Parathyroid adenoma (tissue), 2 donors: ENCODE measurements at regions not wholly inside any gene's neighbourhood (a gene's known extent, or its start where the extent isn't known, plus 50 kb on each side); places are given as distances from the start of the nearest gene placed in this dataset.

Experiments used
- H2AFZ ChIP-seq: fragments of 300-600 bp; sonication (generic); one replicate; pipeline ENCODE4 v1.7.0; 2017; ENCODE audit warnings: antibody characterized with exemption, mild to moderate bottlenecking
- H3K27ac ChIP-seq: fragments of 300-600 bp; sonication (generic); one replicate; pipeline ENCODE4 v1.7.0; 2017
- H3K27me3 ChIP-seq: fragments of 300-600 bp; sonication (generic); one replicate; pipeline ENCODE4 v1.7.0; 2017; ENCODE audit warnings: low read length; ENCODE audit not compliant: control insufficient read depth, insufficient read depth
- H3K36me3 ChIP-seq: fragments of 300-600 bp; sonication (generic); one replicate; pipeline ENCODE4 v1.7.0; 2017; ENCODE audit warnings: low read length; ENCODE audit not compliant: control insufficient read depth, insufficient read depth
- H3K4me1 ChIP-seq: fragments of 300-600 bp; sonication (generic); one replicate; pipeline ENCODE4 v1.7.0; 2017; ENCODE audit warnings: control low read depth
- H3K4me2 ChIP-seq: fragments of 300-600 bp; sonication (generic); one replicate; pipeline ENCODE4 v1.7.0; 2017; ENCODE audit warnings: low read length
- H3K4me3 ChIP-seq: fragments of 300-600 bp; sonication (generic); one replicate; pipeline ENCODE4 v1.7.0; 2017; ENCODE audit warnings: low read depth, low read length
- H3K79me2 ChIP-seq: fragments of 300-600 bp; sonication (generic); one replicate; pipeline ENCODE4 v1.7.0; 2017; ENCODE audit warnings: control low read depth
- H3K9ac ChIP-seq: fragments of 300-600 bp; sonication (generic); one replicate; pipeline ENCODE4 v1.7.0; 2017; ENCODE audit warnings: mild to moderate bottlenecking
- H3K9me3 ChIP-seq: fragments of 300-600 bp; sonication (generic); one replicate; pipeline ENCODE4 v1.7.0; 2017; ENCODE audit warnings: low read length; ENCODE audit not compliant: control insufficient read depth
- CTCF ChIP-seq: fragments of 300-600 bp; sonication (generic); IDR thresholded peaks from one replicate; pipeline ENCODE4 v1.7.0; 2017; ENCODE audit warnings: antibody characterized with exemption, mild to moderate bottlenecking
- donor health status: primary hyperparathyroidism.

GRCh38 chr6:40849546-40849945, 189.5 kb downstream of the UNC5CL start:
- Histone ChIP-seq H3K36me3 (no peaks in the 10 kb centered on the region), H3K4me2 (no peak overlapping the region), H3K9me3 (no peaks in the 10 kb centered on the region), H3K9ac (no peak overlapping the region), H3K27me3 (no peaks in the 10 kb centered on the region), H3K79me2 (no peaks in the 10 kb centered on the region), H3K27ac (no peak overlapping the region), H3K4me3 (no peak overlapping the region), H3K4me1 (no peaks in the 10 kb centered on the region), H2AFZ (no peak overlapping the region)
- TF ChIP-seq CTCF, result no peak

GRCh38 chr6:40848868-40849514, 190.0 kb downstream of the UNC5CL start:
- Histone ChIP-seq H3K9ac (no peak overlapping the region), H3K4me2 (no peak overlapping the region), H3K4me3 (no peak overlapping the region), H3K79me2 (no peaks in the 10 kb centered on the region), H3K27ac (no peak overlapping the region), H3K4me1 (no peaks in the 10 kb centered on the region), H3K36me3 (no peaks in the 10 kb centered on the region), H3K9me3 (no peaks in the 10 kb centered on the region), H2AFZ (no peak overlapping the region), H3K27me3 (no peaks in the 10 kb centered on the region)
- no peak for TF ChIP-seq CTCF

GRCh38 chr6:40848038-40848437, 191.0 kb downstream of the UNC5CL start:
- Histone ChIP-seq H2AFZ (no peak overlapping the region), H3K4me2 (no peak overlapping the region), H3K9ac (no peak overlapping the region), H3K4me1 (no peaks in the 10 kb centered on the region), H3K27me3 (no peaks in the 10 kb centered on the region), H3K36me3 (no peaks in the 10 kb centered on the region), H3K9me3 (no peaks in the 10 kb centered on the region), H3K4me3 (no peak overlapping the region), H3K27ac (no peak overlapping the region), H3K79me2 (no peaks in the 10 kb centered on the region)
- TF ChIP-seq CTCF, result no peak

- H3K4me3 ChIP-seq, result no peak overlapping the region
These were observed 193.5 kb downstream of the UNC5CL start for GRCh38 chr6:40845553-40845952.

More at GRCh38 chr6:40845553-40845952, 193.5 kb downstream of the UNC5CL start:
- peak; percentile 64 for TF ChIP-seq CTCF
- H3K9ac ChIP-seq, result no peak overlapping the region
- no peak overlapping the region for H3K27ac ChIP-seq
- H3K27me3 ChIP-seq, result no peaks in the 10 kb centered on the region
- no peaks in the 10 kb centered on the region for H3K79me2 ChIP-seq
- H3K36me3 ChIP-seq, result no peaks in the 10 kb centered on the region
- H3K4me1 ChIP-seq, result no peaks in the 10 kb centered on the region
- H3K9me3 ChIP-seq, result no peaks in the 10 kb centered on the region
- no peak overlapping the region for H3K4me2 ChIP-seq
- H2AFZ ChIP-seq, result no peak overlapping the region
